Kidney epithelial cell (primary cell): ENCODE measurements at regions not wholly inside any gene's neighbourhood (a gene's known extent, or its start where the extent isn't known, plus 50 kb on each side); places are given as distances from the start of the nearest gene placed in this dataset.

Experiments
- DNase-seq: peaks from one replicate; pipeline ENCODE4 v3.0.0-alpha.2; 2010; ENCODE audit warnings: low read depth
- H3K27me3 ChIP-seq: 2 replicates; pipeline ENCODE4 v1.6.0; 2011; ENCODE audit warnings: low read length; ENCODE audit not compliant: control insufficient read depth, insufficient read depth
- H3K36me3 ChIP-seq: 2 replicates; pipeline ENCODE4 v1.5.1; 2011; ENCODE audit warnings: low read length; ENCODE audit not compliant: control insufficient read depth, insufficient read depth
- H3K4me3 ChIP-seq: 2 replicates; pipeline ENCODE4 v1.5.1; 2011; ENCODE audit warnings: low read depth, mild to moderate bottlenecking, control low read depth, low read length
- CTCF ChIP-seq: IDR thresholded peaks from 2 replicates; pipeline ENCODE4 v1.5.1; 2011; ENCODE audit warnings: mild to moderate bottlenecking, moderate library complexity, low read length, control low read depth, inconsistent platforms; ENCODE audit not compliant: insufficient read depth, poor library complexity, severe bottlenecking

- H3K36me3 ChIP-seq: no peaks in the 10 kb centered on the region
- no peak for TF ChIP-seq CTCF
- no peak overlapping the region for H3K4me3 ChIP-seq
- H3K27me3 ChIP-seq: peaks cover 3% of the 10 kb centered on the region
- no peak for DNase-seq
Observed at GRCh38 chr2:20937353-20937752, 106.5 kb downstream of the APOB start.

GRCh38 chr2:20935168-20935775 lies 108.6 kb downstream of the APOB start:
- no peak overlapping the region for H3K4me3 ChIP-seq
- H3K36me3 ChIP-seq: no peaks in the 10 kb centered on the region
- no peak for TF ChIP-seq CTCF
- H3K27me3 ChIP-seq: peaks cover 3% of the 10 kb centered on the region
- no peak for DNase-seq

GRCh38 chr2:20934236-20934635 lies 109.6 kb downstream of the APOB start:
- Histone ChIP-seq H3K27me3 (no peaks in the 10 kb centered on the region), H3K36me3 (no peaks in the 10 kb centered on the region), H3K4me3 (no peak overlapping the region)
- no peak for DNase-seq
- no peak for TF ChIP-seq CTCF

GRCh38 chr2:20933714-20934113 lies 110.2 kb downstream of the APOB start:
- no peak for DNase-seq
- H3K36me3 ChIP-seq: no peaks in the 10 kb centered on the region
- TF ChIP-seq CTCF: no peak
- no peaks in the 10 kb centered on the region for H3K27me3 ChIP-seq
- H3K4me3 ChIP-seq: no peak overlapping the region

GRCh38 chr2:20931346-20931745 lies 108.4 kb upstream of the LDAH start:
- TF ChIP-seq CTCF: no peak
- Histone ChIP-seq H3K4me3 (no peak overlapping the region), H3K36me3 (no peaks in the 10 kb centered on the region), H3K27me3 (no peaks in the 10 kb centered on the region)
- DNase-seq: no peak

GRCh38 chr2:20930928-20931327 lies 108.0 kb upstream of the LDAH start:
- no peaks in the 10 kb centered on the region for H3K36me3 ChIP-seq
- H3K4me3 ChIP-seq: no peak overlapping the region
- peak; percentile 16 for DNase-seq
- no peak for TF ChIP-seq CTCF
- no peaks in the 10 kb centered on the region for H3K27me3 ChIP-seq
